Transverse colon (tissue), 4 donors: ENCODE measurements at regions not wholly inside any gene's neighbourhood (a gene's known extent, or its start where the extent isn't known, plus 50 kb on each side); places are given as distances from the start of the nearest gene placed in this dataset.

Experiments
- DNase-seq: peaks from one replicate; pipeline ENCODE4 v3.0.0-alpha.2; 2019
- H3K27ac ChIP-seq, 4 donors: fragments of 200-600 bp; sonication (generic); 2 replicates each; pipeline ENCODE4 v1.5.1; 2016 to 2018; ENCODE audit warnings: inconsistent platforms in 4 of 4
- H3K27me3 ChIP-seq: fragments of 200-600 bp; sonication (generic); 2 replicates; pipeline ENCODE4 v1.5.1; 2017; ENCODE audit warnings: inconsistent platforms
- H3K36me3 ChIP-seq, 4 donors: fragments of 200-600 bp; sonication (generic); 2 replicates each; pipeline ENCODE4 v1.5.1; 2017 to 2019; ENCODE audit warnings: inconsistent platforms in 4 of 4
- H3K4me1 ChIP-seq, 4 donors: fragments of 200-600 bp; sonication (generic); 2 replicates each; pipeline ENCODE4 v1.5.1; 2017 to 2020; ENCODE audit warnings: inconsistent platforms in 4 of 4
- H3K4me3 ChIP-seq, 4 donors: fragments of 200-600 bp; sonication (generic); 1 replicate in 1 of 4; 2 replicates in 3 of 4; pipeline versions ENCODE4 v1.5.1 to v1.6.1; 2017 to 2019; ENCODE audit warnings: inconsistent platforms in 4 of 4
- H3K9me3 ChIP-seq, 2 donors: fragments of 200-600 bp; sonication (generic); 2 replicates each; pipeline ENCODE4 v1.5.1; 2017 to 2019; ENCODE audit warnings: inconsistent platforms in 2 of 2
- CTCF ChIP-seq, 5 experiments: fragments of 200-600 bp in 3 of 5; fragments of 450-650 bp in 2 of 5; sonication (generic) in 3 of 5; IDR thresholded peaks; 1 replicate in 2 of 5; 2 replicates in 3 of 5; pipeline ENCODE4 v1.5.1; 2016 to 2017; ENCODE audit warnings: antibody characterized with exemption in 5 of 5, inconsistent platforms in 3 of 5, mild to moderate bottlenecking in 2 of 5, moderate library complexity in 1 of 5
- EP300 ChIP-seq: sonication (generic); formaldehyde crosslinking; IDR thresholded peaks from one replicate; pipeline ENCODE4 v1.6.1; 2017; ENCODE audit warnings: antibody characterized with exemption, low read depth
- POLR2A ChIP-seq: fragments of 450-650 bp; IDR thresholded peaks from one replicate; pipeline ENCODE4 v1.6.1; 2016; ENCODE audit warnings: antibody characterized with exemption, mild to moderate bottlenecking, moderate library complexity
- POLR2AphosphoS5 ChIP-seq, 3 donors: sonication (generic); formaldehyde crosslinking; IDR thresholded peaks; one replicate each; pipeline ENCODE4 v1.6.1; 2016; ENCODE audit warnings: antibody characterized with exemption in 3 of 3
- WGBS, 2 donors: methylation state at CpG; one replicate each; pipeline ENCODE4 v1.1.5; 2018; ENCODE audit warnings: low coverage in 1 of 2; 5-methylcytosine and 5-hydroxymethylcytosine counted together
- in situ Hi-C, 4 donors: fragments of 200-750 bp; cut with MboI; loops; one replicate each; pipeline versions ENCODE4 v1.15.0 to v1.15.1; 2017; ENCODE audit warnings: low sequenced_read_pairs in 3 of 4, low pct_ligation_motif_present in 1 of 4, low pct_unique_long_range_greater_than_20kb in 1 of 4
- intact Hi-C: fragments of 100-400 bp; cut with DNase I; formaldehyde crosslinking; loops from one replicate; pipeline ENCODE4 v1.15.1; 2023; ENCODE audit warnings: low total_unique reads

- intact Hi-C loops, result no loop called here
These were observed 900.1 kb downstream of the PCDH17 start for GRCh38 chr13:58531614-58532013.

GRCh38 chr13:58542530-58542929, 911.0 kb downstream of the PCDH17 start:
- H3K4me3 ChIP-seq, result no peak overlapping the region
- no peaks in the 10 kb centered on the region for H3K36me3 ChIP-seq
- intact Hi-C loops (no loop called here), in situ Hi-C loops (no loop called here)
- no peak overlapping the region for H3K27ac ChIP-seq
- DNase-seq, result no peak
- peaks cover 0 to under 1% of the 10 kb centered on the region in 2 donors for H3K9me3 ChIP-seq
- no peaks in the 10 kb centered on the region for H3K4me1 ChIP-seq
- H3K27me3 ChIP-seq, result no peaks in the 10 kb centered on the region
- no peak for TF ChIP-seq CTCF (IDR thresholded peaks at IDR 0.05)
- TF ChIP-seq POLR2A, result no peak
- TF ChIP-seq POLR2AphosphoS5 (IDR thresholded peaks at IDR 0.05), result no peak
- no peak for TF ChIP-seq EP300

More at GRCh38 chr13:58531614-58532013, 900.1 kb downstream of the PCDH17 start:
- no peaks in the 10 kb centered on the region for H3K36me3 ChIP-seq
- no peak overlapping the region for H3K4me3 ChIP-seq
- no peaks in the 10 kb centered on the region for H3K9me3 ChIP-seq
- in situ Hi-C loops, result no loop called here
- TF ChIP-seq POLR2A (no peak), EP300 (no peak), CTCF (IDR thresholded peaks at IDR 0.05) (no peak), POLR2AphosphoS5 (IDR thresholded peaks at IDR 0.05) (no peak)
- no peaks in the 10 kb centered on the region for H3K4me1 ChIP-seq
- no peaks in the 10 kb centered on the region for H3K27me3 ChIP-seq
- no peak for DNase-seq
- H3K27ac ChIP-seq, result no peak overlapping the region
- WGBS, 2 donors, result 0 to 78% methylated on average over 1 to 4 of the region's 4 CpGs

GRCh38 chr13:58547419-58547818, 915.9 kb downstream of the PCDH17 start:
- H3K4me3 ChIP-seq, result no peak overlapping the region
- intact Hi-C loops (no loop called here), in situ Hi-C loops (no loop called here)
- no peak for DNase-seq
- H3K27ac ChIP-seq, result no peak overlapping the region
- no peaks in the 10 kb centered on the region for H3K36me3 ChIP-seq
- no peaks in the 10 kb centered on the region for H3K4me1 ChIP-seq
- no peaks in the 10 kb centered on the region for H3K9me3 ChIP-seq
- no peak for TF ChIP-seq EP300
- H3K27me3 ChIP-seq, result no peaks in the 10 kb centered on the region
- WGBS, 2 donors, result 41% methylated on average over 1 of the region's 1 CpG; no CpG with 5 or more reads in 1 of the 2 donors

GRCh38 chr13:58566176-58566575, 934.6 kb downstream of the PCDH17 start:
- H3K4me1 ChIP-seq, result no peaks in the 10 kb centered on the region
- in situ Hi-C loops (no loop called here), intact Hi-C loops (no loop called here)
- H3K27ac ChIP-seq, result no peak overlapping the region
- no peak for DNase-seq
- no peak overlapping the region for H3K4me3 ChIP-seq
- TF ChIP-seq EP300 (no peak), POLR2AphosphoS5 (IDR thresholded peaks at IDR 0.05) (no peak), CTCF (IDR thresholded peaks at IDR 0.05) (no peak), POLR2A (no peak)
- peaks cover 0 to 5% of the 10 kb centered on the region in 2 donors for H3K9me3 ChIP-seq
- no peaks in the 10 kb centered on the region for H3K27me3 ChIP-seq
- H3K36me3 ChIP-seq, result no peaks in the 10 kb centered on the region
- 39 to 50% methylated on average over 3 of the region's 3 CpGs for WGBS, 2 donors

- intact Hi-C loops, result no loop called here
- H3K9me3 ChIP-seq, result peaks cover 0 to 8% of the 10 kb centered on the region in 2 donors
- in situ Hi-C loops, result no loop called here
- WGBS, 2 donors, result 72 to 81% methylated on average over 2 of the region's 2 CpGs
- no peak overlapping the region for H3K27ac ChIP-seq
- no peak for DNase-seq
- no peaks in the 10 kb centered on the region for H3K36me3 ChIP-seq
- H3K4me1 ChIP-seq, result no peaks in the 10 kb centered on the region
- H3K27me3 ChIP-seq, result no peaks in the 10 kb centered on the region
- no peak overlapping the region for H3K4me3 ChIP-seq
- TF ChIP-seq CTCF (IDR thresholded peaks at IDR 0.05) (no peak), EP300 (no peak), POLR2A (no peak), POLR2AphosphoS5 (IDR thresholded peaks at IDR 0.05) (no peak)
These were observed 942.2 kb downstream of the PCDH17 start for GRCh38 chr13:58573743-58574142.
